Activated T-cell treated with anti-CD3 and anti-CD28 coated beads, Interleukin-2, amount 50 U/mL, for 72 hours (primary cell): ENCODE measurements at regions not wholly inside any gene's neighbourhood (a gene's known extent, or its start where the extent isn't known, plus 50 kb on each side); places are given as distances from the start of the nearest gene placed in this dataset.
"Not testable (repeated sequence)": the region's sequence is repeated elsewhere in the genome, so short reads cannot be mapped to it uniquely, and the experiment has no call there.

Experiments used
- ATAC-seq, 2 donors: fragments of 150-1000 bp; cut with Tn5 transposase; replicated peaks in 1 of 2; 2 replicates each; pipeline ENCODE4 v1.10.0; 2021; ENCODE audit warnings: moderate library complexity in 2 of 2, mild to moderate bottlenecking in 1 of 2
- DNase-seq, 2 donors: peaks; one replicate each; pipeline ENCODE4 v3.0.0; 2021 to 2022; ENCODE audit warnings: mixed read lengths in 1 of 2
- H3K27ac Mint-ChIP-seq: one replicate; pipeline ENCODE4 v1.8.0; 2022; ENCODE audit warnings: mild to moderate bottlenecking, moderate library complexity, mixed read lengths
- H3K27me3 Mint-ChIP-seq: one replicate; pipeline ENCODE4 v1.8.0; 2022; ENCODE audit warnings: low read depth, mixed read lengths
- H3K36me3 Mint-ChIP-seq, 2 donors: one replicate each; pipeline ENCODE4 v1.8.0; 2022; ENCODE audit warnings: mixed read lengths in 2 of 2, mild to moderate bottlenecking in 1 of 2; ENCODE audit not compliant: insufficient read depth in 2 of 2
- H3K4me1 Mint-ChIP-seq: one replicate; pipeline ENCODE4 v1.8.0; 2022; ENCODE audit warnings: low read depth, mixed read lengths
- H3K4me3 Mint-ChIP-seq, 2 donors: one replicate each; pipeline ENCODE4 v1.8.0; 2022; ENCODE audit warnings: mild to moderate bottlenecking in 2 of 2, mixed read lengths in 2 of 2, moderate library complexity in 2 of 2
- H3K9me3 Mint-ChIP-seq, 2 donors: one replicate each; pipeline ENCODE4 v1.8.0; 2022; ENCODE audit warnings: mixed read lengths in 2 of 2

- H3K4me3 Mint-ChIP-seq, H3K4me1 Mint-ChIP-seq, H3K27me3 Mint-ChIP-seq, H3K36me3 Mint-ChIP-seq, DNase-seq, ATAC-seq, H3K27ac Mint-ChIP-seq, H3K9me3 Mint-ChIP-seq: not testable (repeated sequence)
Measured at GRCh38 chr9:41367301-41367700, 178.2 kb upstream of the ZNG1F start.

DNA sequence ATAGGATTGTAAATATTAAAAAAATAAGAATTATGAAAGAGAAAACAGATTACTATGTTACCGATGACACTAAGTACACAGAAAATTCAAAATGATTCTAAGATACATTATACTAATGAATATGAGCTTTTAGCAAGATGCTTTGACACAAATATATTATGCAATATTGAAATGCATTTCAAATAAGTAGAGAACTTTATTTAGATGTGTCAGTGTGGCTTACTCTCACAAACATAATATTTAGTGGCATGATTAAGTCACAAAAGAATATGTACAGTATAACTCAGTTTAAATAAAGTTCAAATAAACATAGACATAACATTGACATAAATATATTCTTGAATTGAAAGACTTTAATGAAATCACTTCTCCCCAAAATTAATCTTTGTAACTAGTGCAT lies 172.7 kb upstream of the ZNG1F start:
- not testable (repeated sequence) for H3K36me3 Mint-ChIP-seq, ATAC-seq, H3K27me3 Mint-ChIP-seq, H3K4me1 Mint-ChIP-seq, DNase-seq, H3K4me3 Mint-ChIP-seq, H3K27ac Mint-ChIP-seq, H3K9me3 Mint-ChIP-seq

- not testable (repeated sequence) for H3K27me3 Mint-ChIP-seq, H3K9me3 Mint-ChIP-seq, H3K36me3 Mint-ChIP-seq, H3K4me1 Mint-ChIP-seq
- peak overlapping the region; percentile 89 to 90 for H3K4me3 Mint-ChIP-seq
- H3K27ac Mint-ChIP-seq: peak overlapping the region; percentile 91
- ATAC-seq: peak; percentile 31 to 65
- peak; percentile 12 to 24 for DNase-seq
Measured at GRCh38 chr9:41359116-41359515, 170.0 kb upstream of the ZNG1F start.

DNA sequence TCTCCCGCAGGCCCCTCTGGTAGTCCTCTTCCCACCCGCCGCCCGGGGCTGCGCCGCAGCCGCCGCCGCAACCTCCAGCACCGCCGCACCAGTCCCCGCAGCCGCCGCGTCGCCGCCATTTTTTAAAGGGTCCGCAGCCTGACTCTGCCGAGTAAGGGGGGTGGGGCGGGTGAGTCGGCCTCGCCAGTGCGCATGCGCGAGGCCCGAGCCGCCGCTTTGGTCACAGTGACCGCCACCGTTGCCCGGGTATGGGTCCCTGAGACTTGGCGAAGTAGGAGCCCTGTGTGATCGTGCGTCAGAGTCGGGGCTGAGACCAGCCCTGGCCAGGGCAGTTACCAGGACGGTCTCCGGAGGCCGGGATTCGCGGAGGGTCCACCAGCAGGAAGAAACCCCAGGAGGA lies 169.6 kb upstream of the ZNG1F start:
- Mint-ChIP-seq H3K4me3 (peak overlapping the region; percentile 89 to 90), H3K27ac (peak overlapping the region; percentile 86)
- ATAC-seq, H3K4me1 Mint-ChIP-seq, H3K9me3 Mint-ChIP-seq, H3K36me3 Mint-ChIP-seq, H3K27me3 Mint-ChIP-seq: not testable (repeated sequence)
- peak; percentile 69 to 84 for DNase-seq

GRCh38 chr9:41357918-41358404 lies 168.8 kb upstream of the ZNG1F start:
- not testable (repeated sequence) for H3K27me3 Mint-ChIP-seq, H3K4me1 Mint-ChIP-seq, H3K36me3 Mint-ChIP-seq, H3K27ac Mint-ChIP-seq, H3K9me3 Mint-ChIP-seq, ATAC-seq
- peak overlapping the region; percentile 70 to 87 for H3K4me3 Mint-ChIP-seq
- peak in 1 of 2 donors; percentile 12 for DNase-seq

DNA sequence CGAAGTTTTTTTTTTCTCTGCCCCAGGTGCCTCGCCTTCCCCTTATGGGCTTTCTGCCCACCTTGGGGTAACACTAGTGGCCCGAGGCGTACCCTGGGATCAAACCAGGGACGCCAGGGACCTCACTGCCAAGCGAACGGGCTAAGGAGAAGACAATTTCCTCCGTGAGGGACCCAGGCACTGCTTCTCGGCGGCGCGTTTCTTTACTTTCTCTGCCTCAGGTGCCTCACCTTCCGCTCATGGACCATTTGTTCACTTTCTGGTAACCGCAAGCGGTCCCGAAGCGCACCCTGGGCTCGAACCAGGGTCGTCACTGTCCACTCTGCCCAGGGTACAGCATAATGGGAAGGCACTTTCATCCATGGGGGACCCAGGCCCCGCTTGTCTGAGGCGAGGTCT lies 168.2 kb upstream of the ZNG1F start:
- DNase-seq, H3K9me3 Mint-ChIP-seq, H3K27ac Mint-ChIP-seq, H3K4me1 Mint-ChIP-seq, H3K36me3 Mint-ChIP-seq, ATAC-seq, H3K27me3 Mint-ChIP-seq: not testable (repeated sequence)
- peak overlapping the region; percentile 59 to 87 for H3K4me3 Mint-ChIP-seq

GRCh38 chr9:41356588-41357349 lies 167.7 kb upstream of the ZNG1F start:
- peak overlapping the region; percentile 59 to 87 for H3K4me3 Mint-ChIP-seq

GRCh38 chr9:41355712-41356450 lies 166.8 kb upstream of the ZNG1F start:
- not testable (repeated sequence) for DNase-seq, H3K27ac Mint-ChIP-seq, ATAC-seq, H3K9me3 Mint-ChIP-seq, H3K4me1 Mint-ChIP-seq, H3K27me3 Mint-ChIP-seq, H3K36me3 Mint-ChIP-seq, H3K4me3 Mint-ChIP-seq

More at GRCh38 chr9:41356588-41357349, 167.7 kb upstream of the ZNG1F start:
- H3K4me1 Mint-ChIP-seq, H3K36me3 Mint-ChIP-seq, H3K27me3 Mint-ChIP-seq, H3K9me3 Mint-ChIP-seq, H3K27ac Mint-ChIP-seq: not testable (repeated sequence)
- ATAC-seq (peak; percentile 62 to 70), DNase-seq (peak; percentile 83 to 87)

- not testable (repeated sequence) for H3K9me3 Mint-ChIP-seq, H3K4me1 Mint-ChIP-seq, ATAC-seq, H3K27me3 Mint-ChIP-seq, H3K36me3 Mint-ChIP-seq
- DNase-seq: peak in 1 of 2 donors; percentile 27
- H3K4me3 Mint-ChIP-seq: peak overlapping the region; percentile 69 to 81
- peak overlapping the region; percentile 63 for H3K27ac Mint-ChIP-seq
Measured at GRCh38 chr9:41354978-41355377, 165.9 kb upstream of the ZNG1F start.

DNA sequence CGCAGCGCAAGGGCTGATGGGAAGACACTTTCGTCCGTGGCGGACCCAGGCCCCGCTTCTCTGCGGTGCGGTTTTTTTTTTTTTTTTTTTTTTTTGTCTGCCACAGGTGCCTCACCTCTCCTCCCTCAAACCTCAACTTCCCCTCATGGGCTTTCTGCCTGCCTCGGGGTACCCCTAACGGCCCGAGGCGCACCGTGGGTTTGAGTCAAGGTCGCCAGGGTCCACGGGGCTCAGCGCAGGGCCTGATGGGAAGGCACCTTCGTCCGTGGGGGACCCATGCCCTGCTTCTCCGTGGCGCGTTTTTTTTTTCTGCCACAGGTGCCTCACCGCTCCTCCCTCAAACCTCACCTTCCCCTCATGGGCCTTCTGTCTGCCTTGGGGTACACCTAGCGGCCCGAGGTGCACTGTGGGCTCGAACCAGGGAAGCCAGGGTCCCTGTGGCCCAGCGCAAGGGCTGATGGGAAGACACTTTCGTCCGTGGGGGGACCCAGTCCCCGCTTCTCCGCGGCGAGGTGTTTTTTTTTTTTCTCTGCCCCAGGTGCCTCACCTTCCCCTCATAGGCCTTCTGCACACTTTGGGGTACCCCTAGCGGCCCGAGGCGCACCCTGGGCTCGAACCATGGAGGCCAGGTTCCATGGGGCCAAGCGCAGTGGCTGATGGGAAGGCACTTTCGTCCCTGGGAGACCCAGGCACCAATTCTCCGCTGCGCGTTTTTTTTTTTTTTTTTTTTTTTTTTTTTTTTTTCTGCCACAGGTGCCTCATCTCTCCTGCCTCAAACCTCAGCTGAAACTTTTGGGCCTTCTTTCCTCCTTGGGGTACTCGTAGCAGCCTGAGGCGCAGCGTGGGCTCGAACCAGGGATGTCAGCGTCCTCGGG lies 165.2 kb upstream of the ZNG1F start:
- not testable (repeated sequence) for H3K27me3 Mint-ChIP-seq, H3K9me3 Mint-ChIP-seq, H3K4me1 Mint-ChIP-seq, H3K36me3 Mint-ChIP-seq, ATAC-seq
- peak overlapping the region; percentile 69 to 81 for H3K4me3 Mint-ChIP-seq
- peak in 1 of 2 donors; percentile 10 for DNase-seq
- peak overlapping the region; percentile 63 for H3K27ac Mint-ChIP-seq

GRCh38 chr9:41353026-41353425 lies 163.9 kb upstream of the ZNG1F start:
- not testable (repeated sequence) for H3K9me3 Mint-ChIP-seq, H3K36me3 Mint-ChIP-seq, H3K27me3 Mint-ChIP-seq, ATAC-seq, H3K4me1 Mint-ChIP-seq, DNase-seq, H3K4me3 Mint-ChIP-seq, H3K27ac Mint-ChIP-seq

GRCh38 chr9:41352390-41352789 lies 163.3 kb upstream of the ZNG1F start:
- H3K27me3 Mint-ChIP-seq: not testable (repeated sequence)

GRCh38 chr9:41347893-41348292 lies 158.8 kb upstream of the ZNG1F start:
- ATAC-seq, H3K27ac Mint-ChIP-seq, H3K9me3 Mint-ChIP-seq, H3K27me3 Mint-ChIP-seq, H3K36me3 Mint-ChIP-seq, H3K4me1 Mint-ChIP-seq, DNase-seq, H3K4me3 Mint-ChIP-seq: not testable (repeated sequence)

More at GRCh38 chr9:41352390-41352789, 163.3 kb upstream of the ZNG1F start:
- not testable (repeated sequence) for H3K4me1 Mint-ChIP-seq, ATAC-seq, H3K27ac Mint-ChIP-seq, H3K9me3 Mint-ChIP-seq, H3K4me3 Mint-ChIP-seq, DNase-seq, H3K36me3 Mint-ChIP-seq
